Small intestine (tissue), 7 donors: ENCODE measurements at regions not wholly inside any gene's neighbourhood (a gene's known extent, or its start where the extent isn't known, plus 50 kb on each side); places are given as distances from the start of the nearest gene placed in this dataset.
"Not testable (repeated sequence)": the region's sequence is repeated elsewhere in the genome, so short reads cannot be mapped to it uniquely, and the experiment has no call there.

Source experiments
- DNase-seq, 2 donors: peaks; one replicate each; pipeline versions ENCODE4 v3.0.0 to v3.0.0-alpha.2; 2013
- FAIRE-seq: peaks from 2 replicates; lab custom pipeline; 2012; peaks lifted over from hg19 to GRCh38; lab: Jason Lieb, UNC
- H3K27ac ChIP-seq, 3 donors: one replicate each; pipeline ENCODE4 v1.5.1; 2013; ENCODE audit warnings: low read length in 2 of 3, mild to moderate bottlenecking in 2 of 3, control low read depth in 1 of 3, inconsistent platforms in 1 of 3, low read depth in 1 of 3, moderate library complexity in 1 of 3
- H3K27me3 ChIP-seq, 3 donors: one replicate each; pipeline ENCODE4 v1.6.1; 2013; ENCODE audit warnings: low read length in 3 of 3, inconsistent platforms in 1 of 3; ENCODE audit not compliant: control insufficient read depth in 3 of 3, insufficient read depth in 3 of 3
- H3K36me3 ChIP-seq, 3 donors: one replicate each; pipeline ENCODE4 v1.6.1; 2013; ENCODE audit warnings: low read length in 3 of 3, inconsistent platforms in 1 of 3, low read depth in 1 of 3, mild to moderate bottlenecking in 1 of 3, moderate library complexity in 1 of 3; ENCODE audit not compliant: control insufficient read depth in 3 of 3, insufficient read depth in 2 of 3
- H3K4me1 ChIP-seq, 3 donors: one replicate each; pipeline ENCODE4 v1.6.1; 2013; ENCODE audit warnings: low read length in 2 of 3, inconsistent platforms in 1 of 3, low read depth in 1 of 3, mild to moderate bottlenecking in 1 of 3, moderate library complexity in 1 of 3; ENCODE audit not compliant: control insufficient read depth in 3 of 3, insufficient read depth in 2 of 3
- H3K4me3 ChIP-seq, 3 donors: one replicate each; pipeline ENCODE4 v1.5.1; 2013; ENCODE audit warnings: low read length in 3 of 3, control low read depth in 1 of 3, inconsistent platforms in 1 of 3, low read depth in 1 of 3, mild to moderate bottlenecking in 1 of 3, moderate library complexity in 1 of 3
- H3K9me3 ChIP-seq, 2 donors: one replicate each; pipeline ENCODE4 v1.6.1; 2013; ENCODE audit warnings: low read depth in 1 of 2, low read length in 1 of 2; ENCODE audit not compliant: control insufficient read depth in 2 of 2, insufficient read depth in 1 of 2
- WGBS, 3 donors: extraction: QIAGEN DNeasy Blood & Tissue Kit; methylation state at CpG; one replicate each; pipeline ENCODE4 v1.1.7; 2013; 5-methylcytosine and 5-hydroxymethylcytosine counted together
- donor health status: healthy with polysubstance abuse.
- donor health status: control.
- donor health status: control.
- donor health status: Bipolar disorder and iron deficiency.
- donor health status: healthy.

GRCh38 chr15:62359416-62359815 lies 194.3 kb upstream of the C2CD4B start:
- FAIRE-seq: no peak
- no peak overlapping the region for H3K4me3 ChIP-seq
- no peak overlapping the region for H3K27ac ChIP-seq
- no peak for DNase-seq
- H3K36me3 ChIP-seq: no peaks in the 10 kb centered on the region
- 52 to 81% (median 75%) methylated on average over 3 of the region's 3 CpGs for WGBS, 3 donors
- no peaks in the 10 kb centered on the region for H3K9me3 ChIP-seq
- H3K4me1 ChIP-seq: no peaks in the 10 kb centered on the region
- peaks cover 0 to 2% (median 2%) of the 10 kb centered on the region in 3 donors for H3K27me3 ChIP-seq

- H3K27ac ChIP-seq: no peak overlapping the region
- no peaks in the 10 kb centered on the region for H3K9me3 ChIP-seq
- H3K4me1 ChIP-seq: no peaks in the 10 kb centered on the region
- 79 to 82% (median 79%) methylated on average over 11 of the region's 11 CpGs for WGBS, 3 donors
- no peaks in the 10 kb centered on the region for H3K36me3 ChIP-seq
- FAIRE-seq (no peak), DNase-seq (no peak)
- H3K27me3 ChIP-seq: peaks cover 0 to 2% (median 2%) of the 10 kb centered on the region in 3 donors
- no peak overlapping the region for H3K4me3 ChIP-seq
Observed at GRCh38 chr15:62360332-62361097, 195.4 kb upstream of the C2CD4B start.

GRCh38 chr15:62362144-62362543 lies 197.1 kb upstream of the C2CD4B start:
- peaks cover 0 to 2% (median 2%) of the 10 kb centered on the region in 3 donors for H3K27me3 ChIP-seq
- no peak overlapping the region for H3K27ac ChIP-seq
- no peak overlapping the region for H3K4me3 ChIP-seq
- H3K4me1 ChIP-seq: peaks cover 0 to 3% (median 0%) of the 10 kb centered on the region in 3 donors
- H3K9me3 ChIP-seq: no peaks in the 10 kb centered on the region
- FAIRE-seq: no peak
- WGBS, 3 donors: 84 to 91% (median 88%) methylated on average over 20 of the region's 20 CpGs
- no peaks in the 10 kb centered on the region for H3K36me3 ChIP-seq
- DNase-seq: no peak

GRCh38 chr15:62362608-62363007 lies 197.5 kb upstream of the C2CD4B start:
- WGBS, 3 donors: 61 to 64% (median 62%) methylated on average over 5 of the region's 5 CpGs
- no peaks in the 10 kb centered on the region for H3K9me3 ChIP-seq
- H3K4me1 ChIP-seq: peaks cover 0 to 3% (median 0%) of the 10 kb centered on the region in 3 donors
- no peak overlapping the region for H3K4me3 ChIP-seq
- no peaks in the 10 kb centered on the region for H3K36me3 ChIP-seq
- H3K27me3 ChIP-seq: peaks cover 0 to 2% (median 2%) of the 10 kb centered on the region in 3 donors
- DNase-seq: no peak
- H3K27ac ChIP-seq: no peak overlapping the region
- FAIRE-seq: no peak

- no peak overlapping the region for H3K27ac ChIP-seq
- peaks cover 0 to 3% (median 0%) of the 10 kb centered on the region in 3 donors for H3K4me1 ChIP-seq
- FAIRE-seq (no peak), DNase-seq (no peak)
- H3K27me3 ChIP-seq: peaks cover 0 to 2% (median 2%) of the 10 kb centered on the region in 3 donors
- 81 to 86% (median 83%) methylated on average over 1 of the region's 1 CpG for WGBS, 3 donors
- H3K4me3 ChIP-seq: no peak overlapping the region
- H3K36me3 ChIP-seq: no peaks in the 10 kb centered on the region
- no peaks in the 10 kb centered on the region for H3K9me3 ChIP-seq
Observed at GRCh38 chr15:62363913-62364312, 198.8 kb upstream of the C2CD4B start.

DNA sequence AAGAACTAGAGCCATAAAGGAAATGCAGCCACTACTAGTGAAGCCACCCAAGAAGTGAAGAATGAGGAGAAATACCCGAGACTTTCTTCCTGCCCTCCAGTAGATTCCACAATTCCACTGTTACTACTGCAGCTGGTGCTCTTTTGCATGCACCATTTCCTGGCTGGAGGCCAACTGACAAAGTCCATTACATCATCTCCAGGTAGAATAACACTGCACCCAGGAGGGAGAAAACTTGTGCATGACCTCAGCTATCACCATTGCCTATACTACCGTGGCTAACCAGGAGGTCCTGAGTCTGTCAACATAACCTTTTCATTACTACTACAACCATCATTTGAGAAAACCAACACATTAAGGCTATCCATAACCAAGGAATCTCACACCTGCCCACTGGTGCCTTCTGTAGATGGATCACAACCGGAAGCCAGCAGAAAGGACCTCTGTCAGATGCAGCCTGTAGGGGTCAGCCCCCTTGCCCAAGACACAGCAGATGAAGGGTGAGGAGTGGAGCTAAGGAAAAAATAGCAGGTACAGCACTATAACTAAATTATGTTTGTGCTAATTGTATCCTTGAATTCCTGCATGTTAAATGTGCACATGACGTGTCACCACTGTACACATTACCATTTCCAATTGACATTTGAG lies 200.8 kb upstream of the C2CD4B start:
- peak; percentile 91 to 92 for DNase-seq

GRCh38 chr15:62369454-62369853 lies 204.4 kb upstream of the C2CD4B start:
- H3K4me1 ChIP-seq: peaks cover 0 to 3% (median 0%) of the 10 kb centered on the region in 3 donors
- H3K9me3 ChIP-seq: no peaks in the 10 kb centered on the region
- no peak overlapping the region for H3K4me3 ChIP-seq
- H3K27ac ChIP-seq: no peak overlapping the region
- 79 to 87% (median 82%) methylated on average over 7 of the region's 7 CpGs for WGBS, 3 donors
- FAIRE-seq (no peak), DNase-seq (no peak)
- H3K36me3 ChIP-seq: no peaks in the 10 kb centered on the region
- H3K27me3 ChIP-seq: peaks cover 0 to 3% (median 0%) of the 10 kb centered on the region in 3 donors

More for the DNA sequence above, 200.8 kb upstream of the C2CD4B start:
- no peaks in the 10 kb centered on the region for H3K36me3 ChIP-seq
- no peaks in the 10 kb centered on the region for H3K9me3 ChIP-seq
- no peak for FAIRE-seq
- H3K27me3 ChIP-seq: peaks cover 0 to 2% (median 2%) of the 10 kb centered on the region in 3 donors
- H3K4me3 ChIP-seq: no peak overlapping the region
- H3K27ac ChIP-seq: no peak overlapping the region
- WGBS, 3 donors: 49 to 69% (median 52%) methylated on average over 4 of the region's 4 CpGs
- H3K4me1 ChIP-seq: peaks cover 0 to 3% (median 0%) of the 10 kb centered on the region in 3 donors

GRCh38 chr15:62371683-62372082 lies 206.6 kb upstream of the C2CD4B start:
- FAIRE-seq, H3K4me1 ChIP-seq, H3K27me3 ChIP-seq, H3K36me3 ChIP-seq, H3K27ac ChIP-seq, DNase-seq, H3K9me3 ChIP-seq, H3K4me3 ChIP-seq: not testable (repeated sequence)
- 82 to 92% (median 91%) methylated on average over 4 of the region's 4 CpGs for WGBS, 3 donors
